MM.1S (cell line): ENCODE measurements at regions not wholly inside any gene's neighbourhood (a gene's known extent, or its start where the extent isn't known, plus 50 kb on each side); places are given as distances from the start of the nearest gene placed in this dataset.

Experiments
- DNase-seq: peaks from one replicate; pipeline ENCODE4 v3.0.0-alpha.2; 2015
- H2AFZ ChIP-seq: fragments of 300-600 bp; sonication (generic); 2 replicates; pipeline ENCODE4 v1.6.0; 2016; ENCODE audit warnings: antibody characterized with exemption, low read length
- H3F3A ChIP-seq: fragments of 300-600 bp; sonication (generic); 2 replicates; pipeline ENCODE4 v1.6.1; 2016; ENCODE audit warnings: mild to moderate bottlenecking, antibody characterized with exemption, low read length, moderate library complexity, mixed read lengths; ENCODE audit not compliant: insufficient read depth
- H3K27ac ChIP-seq: fragments of 300-600 bp; sonication (generic); 2 replicates; pipeline ENCODE4 v1.5.1; 2016; ENCODE audit warnings: mild to moderate bottlenecking, low read length
- H3K27me3 ChIP-seq: fragments of 300-600 bp; sonication (generic); replicated peaks from 2 replicates; pipeline ENCODE4 v1.6.0; 2016; ENCODE audit warnings: low read length; ENCODE audit not compliant: insufficient read depth
- H3K36me3 ChIP-seq: fragments of 300-600 bp; sonication (generic); replicated peaks from 2 replicates; pipeline ENCODE4 v1.6.1; 2016; ENCODE audit warnings: mild to moderate bottlenecking, low read length, mixed read lengths; ENCODE audit not compliant: insufficient read depth
- H3K4me1 ChIP-seq: fragments of 300-600 bp; sonication (generic); 2 replicates; pipeline ENCODE4 v1.6.1; 2016; ENCODE audit warnings: low read length, mixed read lengths
- H3K4me2 ChIP-seq: fragments of 300-600 bp; sonication (generic); 2 replicates; pipeline ENCODE4 v1.6.0; 2016; ENCODE audit warnings: low read depth, low read length
- H3K4me3 ChIP-seq: fragments of 300-600 bp; sonication (generic); 2 replicates; pipeline ENCODE4 v1.5.1; 2016; ENCODE audit warnings: low read length, mixed read lengths
- H3K79me2 ChIP-seq: fragments of 300-600 bp; sonication (generic); 2 replicates; pipeline ENCODE4 v1.6.1; 2016; ENCODE audit warnings: mixed run types, low read length, mixed read lengths
- H3K9ac ChIP-seq: fragments of 300-600 bp; sonication (generic); 2 replicates; pipeline ENCODE4 v1.6.1; 2016; ENCODE audit warnings: low read length, mixed read lengths
- H3K9me2 ChIP-seq: fragments of 300-600 bp; sonication (generic); replicated peaks from 2 replicates; pipeline ENCODE4 v1.6.1; 2016; ENCODE audit warnings: mild to moderate bottlenecking, low read length, mixed read lengths; ENCODE audit not compliant: insufficient read depth
- H3K9me3 ChIP-seq: fragments of 300-600 bp; sonication (generic); replicated peaks from 2 replicates; pipeline ENCODE4 v1.6.1; 2016; ENCODE audit warnings: mild to moderate bottlenecking, low read length, mixed read lengths; ENCODE audit not compliant: insufficient read depth
- H4K20me1 ChIP-seq: fragments of 300-600 bp; sonication (generic); 2 replicates; pipeline ENCODE4 v1.6.1; 2016; ENCODE audit warnings: mild to moderate bottlenecking, low read length, moderate library complexity, mixed read lengths; ENCODE audit not compliant: insufficient read depth
- CTCF ChIP-seq: fragments of 300-600 bp; sonication (generic); IDR thresholded peaks from 2 replicates; pipeline ENCODE4 v1.5.1; 2016; ENCODE audit warnings: antibody characterized with exemption, low read length, mixed read lengths
- EZH2 ChIP-seq: fragments of 300-600 bp; sonication (generic); optimal IDR thresholded peaks from 2 replicates; pipeline ENCODE3; 2017; ENCODE audit warnings: low read depth, mild to moderate bottlenecking, antibody characterized with exemption, low read length, mixed read lengths
- EZH2phosphoT487 ChIP-seq: fragments of 300-600 bp; sonication (generic); IDR thresholded peaks from 2 replicates; pipeline ENCODE4 v1.6.1; 2018; ENCODE audit warnings: antibody characterized with exemption, low read length

GRCh38 chr1:56069824-56070223 is 509.5 kb downstream of the PLPP3 start:
- H3K9ac ChIP-seq, result no peak overlapping the region

GRCh38 chr1:56068908-56069307 is 510.5 kb downstream of the PLPP3 start:
- no peak overlapping the region for H3K4me2 ChIP-seq
- H3K4me1 ChIP-seq, result no peaks in the 10 kb centered on the region
- no peaks in the 10 kb centered on the region for H4K20me1 ChIP-seq
- H3K79me2 ChIP-seq, result no peaks in the 10 kb centered on the region
- no peaks in the 10 kb centered on the region for H3K27me3 ChIP-seq
- no peak for DNase-seq
- no peak overlapping the region for H3K9ac ChIP-seq
- no peaks in the 10 kb centered on the region for H3K36me3 ChIP-seq
- no peaks in the 10 kb centered on the region for H3K9me3 ChIP-seq
- H2AFZ ChIP-seq, result no peak overlapping the region
- H3F3A ChIP-seq, result no peaks in the 10 kb centered on the region
- no peak overlapping the region for H3K27ac ChIP-seq
- H3K4me3 ChIP-seq, result no peak overlapping the region
- TF ChIP-seq EZH2, result no peak
- TF ChIP-seq EZH2phosphoT487, result no peak
- TF ChIP-seq CTCF, result no peak
- no peaks in the 10 kb centered on the region for H3K9me2 ChIP-seq

More at GRCh38 chr1:56069824-56070223, 509.5 kb downstream of the PLPP3 start:
- DNase-seq, result no peak
- H3K9me3 ChIP-seq, result no peaks in the 10 kb centered on the region
- no peak overlapping the region for H2AFZ ChIP-seq
- no peaks in the 10 kb centered on the region for H3K4me1 ChIP-seq
- no peaks in the 10 kb centered on the region for H3K36me3 ChIP-seq
- H3K79me2 ChIP-seq, result no peaks in the 10 kb centered on the region
- H3K9me2 ChIP-seq, result no peaks in the 10 kb centered on the region
- no peaks in the 10 kb centered on the region for H3F3A ChIP-seq
- no peak overlapping the region for H3K4me3 ChIP-seq
- TF ChIP-seq CTCF (no peak), EZH2 (no peak), EZH2phosphoT487 (no peak)
- no peaks in the 10 kb centered on the region for H3K27me3 ChIP-seq
- no peak overlapping the region for H3K27ac ChIP-seq
- no peak overlapping the region for H3K4me2 ChIP-seq
- H4K20me1 ChIP-seq, result no peaks in the 10 kb centered on the region

GRCh38 chr1:56068210-56068609 is 511.2 kb downstream of the PLPP3 start:
- no peaks in the 10 kb centered on the region for H3K9me3 ChIP-seq
- H3K9ac ChIP-seq, result no peak overlapping the region
- no peak overlapping the region for H3K4me3 ChIP-seq
- no peaks in the 10 kb centered on the region for H3K36me3 ChIP-seq
- H3K27me3 ChIP-seq, result no peaks in the 10 kb centered on the region
- no peak for DNase-seq
- H2AFZ ChIP-seq, result no peak overlapping the region
- H3K4me1 ChIP-seq, result no peaks in the 10 kb centered on the region
- H3K9me2 ChIP-seq, result no peaks in the 10 kb centered on the region
- TF ChIP-seq EZH2phosphoT487 (no peak), CTCF (no peak), EZH2 (no peak)
- no peaks in the 10 kb centered on the region for H3K79me2 ChIP-seq
- no peaks in the 10 kb centered on the region for H3F3A ChIP-seq
- H3K4me2 ChIP-seq, result no peak overlapping the region
- H3K27ac ChIP-seq, result no peak overlapping the region
- no peaks in the 10 kb centered on the region for H4K20me1 ChIP-seq
